A673 (cell line): ENCODE measurements at regions not wholly inside any gene's neighbourhood (a gene's known extent, or its start where the extent isn't known, plus 50 kb on each side); places are given as distances from the start of the nearest gene placed in this dataset.

Source experiments
- BruUV-seq: library from RNA; stranded (reverse); fragments of 400-500 nt; replicated peaks from 2 replicates; lab custom pipeline; 2021; lab: Mats Ljungman, UMichigan
- CTCF ChIA-PET: fragments of 300-600 bp; sonication (Branson Sonifier 250); formaldehyde crosslinking; loops from one replicate; lab custom pipeline; 2022; ENCODE audit warnings: antibody characterized with exemption; lab: Charles Lee
- POLR2A ChIA-PET: fragments of 300-600 bp; sonication (Branson Sonifier 250); formaldehyde crosslinking; loops from one replicate; lab custom pipeline; 2022; ENCODE audit warnings: antibody characterized with exemption; ENCODE audit not compliant: low non-redundant PET; lab: Charles Lee
- DNase-seq: peaks from one replicate; pipeline ENCODE4 v3.0.0-alpha.2; 2015; ENCODE audit warnings: low spot score
- H3K27ac ChIP-seq: fragments of 200-600 bp; sonication (generic); 2 replicates; pipeline ENCODE4 v1.5.1; 2016; ENCODE audit warnings: mixed run types, low read depth, mild to moderate bottlenecking, mixed read lengths, antibody characterized with exemption, low read length; ENCODE audit not compliant: poor library complexity, severe bottlenecking
- H3K27me3 ChIP-seq: fragments of 200-600 bp; sonication (generic); replicated peaks from 2 replicates; pipeline ENCODE4 v1.6.1; 2017; ENCODE audit warnings: mixed run types, low read depth, mild to moderate bottlenecking, mixed read lengths, antibody characterized with exemption, low read length; ENCODE audit not compliant: insufficient read depth, poor library complexity
- H3K36me3 ChIP-seq: fragments of 200-600 bp; sonication (generic); 2 replicates; pipeline ENCODE4 v1.6.1; 2016; ENCODE audit warnings: mixed run types, mild to moderate bottlenecking, mixed read lengths, antibody characterized with exemption, low read length; ENCODE audit not compliant: insufficient read depth, poor library complexity, severe bottlenecking
- H3K4me1 ChIP-seq: fragments of 200-600 bp; sonication (generic); 2 replicates; pipeline ENCODE4 v1.6.1; 2017; ENCODE audit warnings: mixed run types, mild to moderate bottlenecking, mixed read lengths, antibody characterized with exemption, low read length; ENCODE audit not compliant: insufficient read depth, poor library complexity, severe bottlenecking
- H3K4me3 ChIP-seq: fragments of 200-600 bp; sonication (generic); 2 replicates; pipeline ENCODE4 v1.5.1; 2016; ENCODE audit warnings: low read depth, mixed run types, mild to moderate bottlenecking, mixed read lengths, low read length; ENCODE audit not compliant: poor library complexity, severe bottlenecking
- H3K9me3 ChIP-seq: fragments of 200-600 bp; sonication (generic); 2 replicates; pipeline ENCODE4 v1.6.1; 2016; ENCODE audit warnings: mixed run types, low read depth, mild to moderate bottlenecking, mixed read lengths, antibody characterized with exemption, low read length; ENCODE audit not compliant: poor library complexity, severe bottlenecking
- CTCF ChIP-seq: fragments of 300-800, 200-600 bp; sonication (generic); conservative IDR thresholded peaks from 2 replicates; pipeline ENCODE4 v1.5.1; 2017; ENCODE audit warnings: low read depth, mild to moderate bottlenecking, antibody characterized with exemption, low read length, moderate library complexity, mixed read lengths
- EZH2 ChIP-seq: fragments of 200-600 bp; sonication (generic); IDR thresholded peaks from 2 replicates; pipeline ENCODE4 v1.6.1; 2017; ENCODE audit warnings: borderline replicate concordance, low read depth, mild to moderate bottlenecking, mixed read lengths, antibody characterized with exemption, low read length; ENCODE audit not compliant: poor library complexity, severe bottlenecking
- intact Hi-C: fragments of 100-400 bp; cut with micrococcal nuclease; formaldehyde crosslinking; loops from one replicate; pipeline ENCODE4 v1.10.0; 2022; ENCODE audit not compliant: unreplicated experiment

DNA sequence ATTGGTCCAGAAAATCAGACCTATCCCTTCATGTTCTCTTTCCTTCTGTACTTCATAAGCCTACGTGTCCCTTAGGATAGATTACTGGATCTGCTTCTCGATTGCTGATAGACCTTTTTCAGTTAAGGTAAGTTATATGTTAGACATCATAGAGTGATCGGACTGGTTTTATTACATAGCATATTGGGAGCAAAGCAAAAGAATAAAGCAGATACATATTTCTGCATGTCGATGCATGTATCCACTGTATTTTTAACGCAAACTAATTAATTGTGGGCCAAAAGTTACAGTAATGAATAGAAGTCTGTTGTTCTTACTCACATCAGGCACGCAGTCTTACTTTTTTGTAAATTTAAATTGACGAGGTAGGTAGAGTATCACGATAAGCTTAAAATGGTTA, 106.4 kb downstream of the SLIT2 start:
- no peak for TF ChIP-seq CTCF
- H3K4me3 ChIP-seq, result no peak overlapping the region
- intact Hi-C loops, result no loop called here
- ChIA-PET CTCF (no interaction called here), POLR2A (no interaction called here)
- H3K4me1 ChIP-seq, result peaks cover 38% of the 10 kb centered on the region
- no peaks in the 10 kb centered on the region for H3K36me3 ChIP-seq
- no TSS peak for BruUV-seq
- no peaks in the 10 kb centered on the region for H3K27me3 ChIP-seq
- no peak for DNase-seq
- H3K27ac ChIP-seq, result no peak overlapping the region
- no peaks in the 10 kb centered on the region for H3K9me3 ChIP-seq

- H3K36me3 ChIP-seq, result no peaks in the 10 kb centered on the region
- peaks cover 24% of the 10 kb centered on the region for H3K4me1 ChIP-seq
- intact Hi-C loops, result no loop called here
- no peaks in the 10 kb centered on the region for H3K9me3 ChIP-seq
- POLR2A ChIA-PET, result no interaction called here
- H3K4me3 ChIP-seq, result no peak overlapping the region
- no peak for TF ChIP-seq CTCF
- no peak for TF ChIP-seq EZH2
- no TSS peak for BruUV-seq
- H3K27ac ChIP-seq, result no peak overlapping the region
- CTCF ChIA-PET, result no interaction called here
- no peak for DNase-seq
- no peaks in the 10 kb centered on the region for H3K27me3 ChIP-seq
Observed at GRCh38 chr4:20359692-20360091, 108.0 kb downstream of the SLIT2 start.

DNA sequence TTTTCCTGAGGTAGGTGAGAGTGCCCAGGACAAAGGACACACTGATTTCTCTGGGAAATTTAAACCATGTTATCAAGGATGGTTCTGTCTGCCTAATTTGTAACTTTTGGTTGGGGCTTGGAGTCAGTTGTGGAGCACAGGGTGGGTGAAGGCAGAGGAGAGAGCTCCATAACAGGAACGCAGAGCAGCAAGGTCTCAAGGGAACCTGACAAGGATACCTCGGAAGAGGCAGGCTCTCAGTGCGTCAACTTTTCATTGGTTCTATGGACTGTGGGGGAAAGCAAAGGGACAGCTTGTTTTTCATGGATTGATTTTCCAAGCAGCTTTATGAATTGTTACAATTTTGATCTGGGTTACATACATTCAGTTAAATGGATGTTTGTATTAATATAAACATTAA, 110.4 kb downstream of the SLIT2 start:
- CTCF ChIA-PET, result no interaction called here
- H3K4me1 ChIP-seq, result no peaks in the 10 kb centered on the region
- POLR2A ChIA-PET, result no interaction called here
- H3K27me3 ChIP-seq, result no peaks in the 10 kb centered on the region
- intact Hi-C loops, result no loop called here
- H3K36me3 ChIP-seq, result no peaks in the 10 kb centered on the region
- no peaks in the 10 kb centered on the region for H3K9me3 ChIP-seq
- no TSS peak for BruUV-seq
- DNase-seq, result no peak
- TF ChIP-seq EZH2, result no peak
- no peak for TF ChIP-seq CTCF
- no peak overlapping the region for H3K27ac ChIP-seq
- H3K4me3 ChIP-seq, result no peak overlapping the region
